ENCODE measurements at regions not wholly inside any gene's neighbourhood (a gene's known extent, or its start where the extent isn't known, plus 50 kb on each side); places are given as distances from the start of the nearest gene placed in this dataset.

GRCh38 chr4:184896868-184897715 lies 71.3 kb upstream of the ACSL1 start:
- Histone ChIP-seq H3K4me3 (peak overlapping the region; percentile 47; the same call in 1 of the 2 replicates), H3K79me2 (ENCODE audit: control insufficient read depth, insufficient read depth, low read length) (no peaks in the 10 kb centered on the region), H3K9me3 (replicated peaks; ENCODE audit: control insufficient read depth, insufficient read depth, low read length) (no peaks in the 10 kb centered on the region), H3K9ac (ENCODE audit: control insufficient read depth, insufficient read depth, low read length) (peak overlapping the region; percentile 24; the same call in 1 of the 2 replicates), H3K27me3 (replicated peaks in 1 of 2; ENCODE audit: control insufficient read depth in 2 of 2, insufficient read depth in 2 of 2, low read length in 1 of 2) (no peaks in the 10 kb centered on the region), H4K20me1 (ENCODE audit: control insufficient read depth, insufficient read depth) (no peaks in the 10 kb centered on the region), H3K4me1 (ENCODE audit: control insufficient read depth, insufficient read depth, low read length) (peaks cover 13% of the 10 kb centered on the region), H2AFZ (ENCODE audit: control insufficient read depth, low read depth, low read length) (peak overlapping the region; percentile 74), H3K36me3 (ENCODE audit: control insufficient read depth in 2 of 2, insufficient read depth in 2 of 2, low read length in 1 of 2) (no peaks in the 10 kb centered on the region), H3K4me2 (ENCODE audit: control insufficient read depth, insufficient read depth) (peak overlapping the region; percentile 77), H3K27ac (ENCODE audit: control insufficient read depth, insufficient read depth) (no peak overlapping the region; the same call in 1 of the 2 replicates)
- ChIA-PET CTCF (interaction anchor here (0.9 to 2.2 kb wide), 4 partner anchors 8 to 152 kb away, joined by 3 to 6 read pairs (median 4); no protein-coding TSS in a partner anchor), SMC1A (ENCODE audit: uncharacterized antibody, unreplicated experiment) (interaction anchor here (0.5 to 1.9 kb wide), 11 partner anchors 9 to 633 kb away, joined by 3 to 10 read pairs (median 4); no protein-coding TSS in a partner anchor), POLR2A (interaction anchor here (0.7 to 1.2 kb wide), 3 partner anchors 51 to 163 kb away, joined by 3 read pairs; partner anchors contain the start of gene CENPU), RAD21 (ENCODE audit: unreplicated experiment) (interaction anchor here (0.6 to 2.2 kb wide), 8 partner anchors 9 to 151 kb away, joined by 3 to 17 read pairs (median 6); no protein-coding TSS in a partner anchor)
- peak; percentile 86 for FAIRE-seq
- BruUV-seq (replicated peaks) = no TSS peak
- intact Hi-C loops (cut with micrococcal nuclease; ENCODE audit: unreplicated experiment) = no loop called here
- ATAC-seq = peak; percentile 88
- WGBS (ENCODE audit: insufficient coverage, insufficient replicate concordance, low lambda C conversion rate, missing lambda C conversion rate) = 4% methylated on average over 19 of the region's 19 CpGs
- in situ Hi-C loops (cut with MboI) = no loop called here
- no peak for DNase-seq (ENCODE audit: low read depth, low spot score)
- TF ChIP-seq HDAC6 (IDR thresholded peaks at IDR 0.05; ENCODE audit: unreplicated experiment) = no peak
- no peak for TF ChIP-seq ZBTB11 (CRISPR knock-in tag; IDR thresholded peaks at IDR 0.05)
- TF ChIP-seq NFXL1 (IDR thresholded peaks at IDR 0.05; ENCODE audit: borderline replicate concordance) = no peak
- no peak for TF ChIP-seq TCF7 (IDR thresholded peaks at IDR 0.05; ENCODE audit: borderline replicate concordance)
- TF ChIP-seq SMC3 (IDR thresholded peaks at IDR 0.05; ENCODE audit: borderline replicate concordance, low read length) = 0 out of 2 replicates have a peak, but pooled peaks have one; percentile 4
- no peak for TF ChIP-seq POLR2AphosphoS2 (IDR thresholded peaks at IDR 0.05; ENCODE audit: low read depth, low read length)
- TF ChIP-seq SMAD1 (IDR thresholded peaks at IDR 0.05; ENCODE audit: low read depth, partially characterized antibody) = no peak
- no peak for TF ChIP-seq USF2 (IDR thresholded peaks at IDR 0.05; ENCODE audit: borderline replicate concordance, low read depth, low read length)
- no peak for TF ChIP-seq RB1 (IDR thresholded peaks at IDR 0.05; ENCODE audit: borderline replicate concordance)
- TF ChIP-seq IKZF2 (IDR thresholded peaks at IDR 0.05) = peak; percentile 53 to 56
- TF ChIP-seq ZBTB40 (IDR thresholded peaks at IDR 0.05; ENCODE audit: borderline replicate concordance) = no peak
- peak; percentile 69 for TF ChIP-seq ATF2 (IDR thresholded peaks at IDR 0.05; ENCODE audit: low read length)
